Adrenal gland (tissue), 9 donors: ENCODE measurements at regions not wholly inside any gene's neighbourhood (a gene's known extent, or its start where the extent isn't known, plus 50 kb on each side); places are given as distances from the start of the nearest gene placed in this dataset.

Experiments used
- DNase-seq, 7 donors: peaks; one replicate each; pipeline ENCODE4 v3.0.0-alpha.2; 2019 to 2020
- H3K27ac ChIP-seq, 5 donors: fragments of 200-600 bp; sonication (generic) in 4 of 5; 1 replicate in 3 of 5; 2 replicates in 2 of 5; pipeline versions ENCODE4 v1.5.1 to v1.8.0; 2016 to 2020; ENCODE audit warnings: mild to moderate bottlenecking in 1 of 5
- H3K27me3 ChIP-seq: fragments of 200-600 bp; 2 replicates; pipeline ENCODE4 v1.8.0; 2021
- H3K36me3 ChIP-seq, 2 donors: fragments of 200-600 bp; replicated peaks in 1 of 2; 1 replicate in 1 of 2; 2 replicates in 1 of 2; pipeline versions ENCODE4 v1.5.1 to v1.8.0; 2018 to 2022
- H3K4me1 ChIP-seq, 2 donors: fragments of 200-600 bp; replicated peaks in 1 of 2; 1 replicate in 1 of 2; 2 replicates in 1 of 2; pipeline versions ENCODE4 v1.5.1 to v1.8.0; 2018 to 2021
- H3K4me3 ChIP-seq, 4 donors: fragments of 200-600 bp; sonication (generic) in 3 of 4; one replicate each; pipeline ENCODE4 v1.5.1; 2016 to 2018
- H3K9me3 ChIP-seq, 3 donors: fragments of 200-600 bp; sonication (generic) in 1 of 3; replicated peaks in 1 of 3; 1 replicate in 2 of 3; 2 replicates in 1 of 3; pipeline versions ENCODE4 v1.5.1 to v1.8.0; 2016 to 2021
- POLR2A ChIP-seq, 2 donors: fragments of 450-650 bp; IDR thresholded peaks; one replicate each; pipeline ENCODE4 v1.6.1; 2017; ENCODE audit warnings: antibody characterized with exemption in 2 of 2, mild to moderate bottlenecking in 2 of 2, moderate library complexity in 1 of 2
- WGBS, 4 donors: extraction: QIAGEN DNeasy Blood & Tissue Kit in 2 of 4; methylation state at CpG; one replicate each; pipeline versions ENCODE4 v1.1.5 to v1.1.7; 2013 to 2017; 5-methylcytosine and 5-hydroxymethylcytosine counted together
- intact Hi-C, 2 donors: fragments of 100-400 bp; cut with DNase I; formaldehyde crosslinking; loops; one replicate each; pipeline versions ENCODE4 v1.14.1 to v1.15.0; 2022 to 2023
- TF ChIP-seq, protein P1 (sequence below), 6 experiments: fragments of 450-650 bp in 4 of 6; fragments of 200-600 bp in 2 of 6; sonication (generic) in 1 of 6; IDR thresholded peaks; 1 replicate in 5 of 6; 2 replicates in 1 of 6; pipeline versions ENCODE4 v1.5.1 to v1.8.0; 2016 to 2021; ENCODE audit warnings: antibody characterized with exemption in 6 of 6, mild to moderate bottlenecking in 2 of 6, moderate library complexity in 1 of 6
- donor health status: healthy with polysubstance abuse.
- donor health status: Bipolar disorder and iron deficiency.
- donor health status: DM: yes; HTN: yes; CAD: no.
- donor health status: DM: no; HTN: no; CAD: no.
- donor health status: DM: no; HTN: no; CAD: no.

GRCh38 chr16:66207139-66207882 is 159.2 kb upstream of the CDH5 start:
- peak; percentile 18 to 60 (median 40) for DNase-seq
- no peaks in the 10 kb centered on the region for H3K36me3 ChIP-seq
- no peaks in the 10 kb centered on the region for H3K4me1 ChIP-seq
- H3K9me3 ChIP-seq, result no peaks in the 10 kb centered on the region
- H3K27ac ChIP-seq, result peak overlapping the region in 2 of 5 donors; percentile 4 to 64
- 71 to 85% (median 75%) methylated on average over 11 of the region's 11 CpGs for WGBS, 4 donors
- H3K27me3 ChIP-seq, result no peaks in the 10 kb centered on the region
- intact Hi-C loops, result no loop called here
- TF ChIP-seq POLR2A (IDR thresholded peaks at IDR 0.05), result no peak
- H3K4me3 ChIP-seq, result no peak overlapping the region

GRCh38 chr16:66206363-66206762 is 160.1 kb upstream of the CDH5 start:
- Histone ChIP-seq H3K27ac (peak overlapping the region in 2 of 5 donors; percentile 8 to 64), H3K9me3 (no peaks in the 10 kb centered on the region), H3K4me1 (no peaks in the 10 kb centered on the region), H3K4me3 (no peak overlapping the region), H3K27me3 (no peaks in the 10 kb centered on the region), H3K36me3 (no peaks in the 10 kb centered on the region)
- 69 to 77% (median 71%) methylated on average over 4 of the region's 4 CpGs for WGBS, 4 donors
- intact Hi-C loops, result no loop called here
- TF ChIP-seq, protein P1, sequence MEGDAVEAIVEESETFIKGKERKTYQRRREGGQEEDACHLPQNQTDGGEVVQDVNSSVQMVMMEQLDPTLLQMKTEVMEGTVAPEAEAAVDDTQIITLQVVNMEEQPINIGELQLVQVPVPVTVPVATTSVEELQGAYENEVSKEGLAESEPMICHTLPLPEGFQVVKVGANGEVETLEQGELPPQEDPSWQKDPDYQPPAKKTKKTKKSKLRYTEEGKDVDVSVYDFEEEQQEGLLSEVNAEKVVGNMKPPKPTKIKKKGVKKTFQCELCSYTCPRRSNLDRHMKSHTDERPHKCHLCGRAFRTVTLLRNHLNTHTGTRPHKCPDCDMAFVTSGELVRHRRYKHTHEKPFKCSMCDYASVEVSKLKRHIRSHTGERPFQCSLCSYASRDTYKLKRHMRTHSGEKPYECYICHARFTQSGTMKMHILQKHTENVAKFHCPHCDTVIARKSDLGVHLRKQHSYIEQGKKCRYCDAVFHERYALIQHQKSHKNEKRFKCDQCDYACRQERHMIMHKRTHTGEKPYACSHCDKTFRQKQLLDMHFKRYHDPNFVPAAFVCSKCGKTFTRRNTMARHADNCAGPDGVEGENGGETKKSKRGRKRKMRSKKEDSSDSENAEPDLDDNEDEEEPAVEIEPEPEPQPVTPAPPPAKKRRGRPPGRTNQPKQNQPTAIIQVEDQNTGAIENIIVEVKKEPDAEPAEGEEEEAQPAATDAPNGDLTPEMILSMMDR (IDR thresholded peaks at IDR 0.05), result no peak
- TF ChIP-seq POLR2A (IDR thresholded peaks at IDR 0.05), result no peak
- no peak for DNase-seq

DNA sequence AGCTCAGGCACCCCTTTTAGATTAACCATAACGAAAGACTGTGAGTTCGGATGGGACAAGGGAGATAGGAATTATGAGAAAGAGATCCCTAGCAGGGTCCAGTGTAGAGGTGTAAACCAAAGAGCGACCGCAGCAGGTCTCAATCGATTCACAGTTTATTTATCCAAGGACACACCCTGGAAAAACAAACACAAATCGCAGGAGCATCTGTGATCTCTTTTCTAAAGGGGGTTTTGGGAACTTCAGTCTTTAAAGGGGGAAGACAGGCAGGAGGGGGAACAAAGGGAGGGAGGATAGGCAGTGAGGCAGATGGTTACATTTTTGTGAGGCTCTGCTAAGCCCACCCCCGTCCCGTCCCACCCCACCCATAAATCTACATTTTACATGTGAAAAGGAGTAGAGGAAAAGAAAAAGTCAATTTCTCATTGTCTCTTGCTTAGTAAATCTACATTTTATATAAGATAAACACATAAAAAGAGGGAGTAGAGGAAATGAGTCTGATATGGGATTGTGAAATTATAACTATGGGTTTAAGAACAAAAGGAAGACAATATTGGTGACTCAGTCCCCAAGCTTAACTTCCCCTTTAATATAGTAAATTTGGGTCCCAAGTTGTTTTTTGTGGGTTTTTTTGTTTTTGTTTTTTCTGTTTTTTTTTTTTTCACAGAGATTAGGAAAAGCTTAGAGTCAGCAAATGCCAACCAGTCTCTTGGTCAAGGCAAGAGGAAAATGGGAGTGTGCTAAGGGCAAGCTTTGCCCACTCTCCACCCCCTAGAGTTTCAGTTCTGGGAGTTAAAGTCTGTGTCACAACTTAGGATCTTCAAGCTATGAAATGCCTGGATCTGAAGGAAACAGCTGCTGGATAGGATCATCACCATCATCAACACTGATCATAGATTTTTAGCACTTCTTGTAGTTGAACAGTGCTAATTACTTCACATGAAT is 160.9 kb upstream of the CDH5 start:
- Histone ChIP-seq H3K4me1 (no peaks in the 10 kb centered on the region), H3K9me3 (no peaks in the 10 kb centered on the region), H3K36me3 (no peaks in the 10 kb centered on the region), H3K27ac (peak overlapping the region in 1 of 5 donors; percentile 64), H3K27me3 (no peaks in the 10 kb centered on the region), H3K4me3 (no peak overlapping the region)
- no peak for DNase-seq
- TF ChIP-seq, protein P1 (IDR thresholded peaks at IDR 0.05), result no peak
- TF ChIP-seq POLR2A (IDR thresholded peaks at IDR 0.05), result no peak
- 38 to 45% (median 41%) methylated on average over 8 of the region's 8 CpGs for WGBS, 4 donors
- intact Hi-C loops, result no loop called here

GRCh38 chr16:66204756-66205155 is 161.7 kb upstream of the CDH5 start:
- DNase-seq, result no peak
- intact Hi-C loops, result no loop called here
- TF ChIP-seq POLR2A (IDR thresholded peaks at IDR 0.05), result no peak
- TF ChIP-seq, protein P1 (IDR thresholded peaks at IDR 0.05), result no peak
- Histone ChIP-seq H3K36me3 (no peaks in the 10 kb centered on the region), H3K9me3 (no peaks in the 10 kb centered on the region), H3K27me3 (no peaks in the 10 kb centered on the region), H3K4me3 (no peak overlapping the region), H3K27ac (no peak overlapping the region), H3K4me1 (no peaks in the 10 kb centered on the region)
- WGBS, 4 donors, result 57 to 73% (median 67%) methylated on average over 3 of the region's 3 CpGs
